ENCODE measurements at regions not wholly inside any gene's neighbourhood (a gene's known extent, or its start where the extent isn't known, plus 50 kb on each side); places are given as distances from the start of the nearest gene placed in this dataset.

- TF ChIP-seq CTCF (IDR thresholded peaks at IDR 0.05) (no peak), ZNF416 (CRISPR knock-in tag; IDR thresholded peaks at IDR 0.05) (no peak), E2F5 (CRISPR knock-in tag; IDR thresholded peaks at IDR 0.05) (no peak)
Observed at GRCh38 chr1:229975047-229975446, 92.0 kb upstream of the GALNT2 start.
